ENCODE measurements at regions not wholly inside any gene's neighbourhood (a gene's known extent, or its start where the extent isn't known, plus 50 kb on each side); places are given as distances from the start of the nearest gene placed in this dataset.
"Not testable (repeated sequence)": the region's sequence is repeated elsewhere in the genome, so short reads cannot be mapped to it uniquely, and the experiment has no call there.

GRCh38 chr5:142405814-142406395 lies 81.1 kb upstream of the SPRY4 start:
- DNase-seq (ENCODE audit: low read depth in 2 of 2), result no peak

DNA sequence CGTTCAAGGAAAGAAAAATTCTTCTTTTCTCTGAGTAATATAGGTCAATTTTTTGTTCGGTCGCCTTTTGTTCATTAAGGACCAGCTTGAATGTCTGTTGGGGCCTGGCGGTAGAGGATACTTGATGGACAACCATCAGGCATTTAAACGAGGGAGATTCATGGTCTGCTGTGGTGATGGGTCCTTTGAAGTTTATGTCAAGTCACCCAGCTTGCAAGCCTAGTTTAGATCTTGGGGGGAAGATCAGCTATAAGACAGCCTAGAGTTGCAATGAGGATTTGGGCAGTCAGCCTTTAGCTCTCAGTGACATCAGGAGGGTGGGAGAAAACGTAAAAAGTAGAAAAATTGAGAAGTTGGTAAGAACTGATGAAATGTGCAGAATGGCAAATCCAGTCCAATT lies 80.2 kb upstream of the SPRY4 start:
- DNase-seq (ENCODE audit: low read depth in 2 of 2), result no peak

- DNase-seq (ENCODE audit: low read depth in 2 of 2), result no peak
These were observed 79.2 kb upstream of the SPRY4 start for GRCh38 chr5:142404046-142404477.

GRCh38 chr5:142403583-142403982 lies 78.8 kb upstream of the SPRY4 start:
- DNase-seq (ENCODE audit: low read depth in 2 of 2), result no peak

DNA sequence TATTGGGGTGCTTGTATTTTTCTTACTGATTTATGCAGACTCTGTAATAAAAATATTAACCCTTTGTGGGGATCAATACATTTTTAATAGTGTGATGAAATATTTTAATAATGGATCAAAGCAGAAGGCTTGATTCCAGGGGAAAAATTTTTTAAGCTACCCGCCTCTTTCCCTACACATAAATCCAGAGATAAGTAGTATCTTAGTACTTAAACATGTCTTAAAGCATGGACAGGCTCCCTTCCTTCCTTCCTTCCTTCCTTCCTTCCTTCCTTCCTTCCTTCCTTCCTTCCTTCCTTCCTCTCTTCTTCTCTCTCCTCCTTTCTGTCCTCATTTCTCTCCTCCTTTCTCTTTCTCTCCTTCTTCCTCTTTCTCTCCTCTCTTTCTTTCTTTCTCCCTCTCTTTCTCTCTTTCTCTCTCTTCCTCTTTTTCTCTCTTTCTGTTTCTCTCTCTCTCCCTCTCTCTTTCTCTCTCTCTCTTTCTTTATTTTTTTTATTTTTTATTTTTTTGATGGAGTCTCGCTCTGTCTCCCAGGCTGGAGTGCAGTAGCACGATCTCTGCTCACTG lies 78.0 kb upstream of the SPRY4 start:
- DNase-seq (ENCODE audit: low read depth in 2 of 2), result no peak

- DNase-seq (ENCODE audit: low read depth in 2 of 2), result no peak
These were observed 75.6 kb upstream of the SPRY4 start for GRCh38 chr5:142400415-142400814.

GRCh38 chr5:142399891-142400290 lies 75.1 kb upstream of the SPRY4 start:
- DNase-seq (ENCODE audit: low read depth in 2 of 2), result no peak

DNA sequence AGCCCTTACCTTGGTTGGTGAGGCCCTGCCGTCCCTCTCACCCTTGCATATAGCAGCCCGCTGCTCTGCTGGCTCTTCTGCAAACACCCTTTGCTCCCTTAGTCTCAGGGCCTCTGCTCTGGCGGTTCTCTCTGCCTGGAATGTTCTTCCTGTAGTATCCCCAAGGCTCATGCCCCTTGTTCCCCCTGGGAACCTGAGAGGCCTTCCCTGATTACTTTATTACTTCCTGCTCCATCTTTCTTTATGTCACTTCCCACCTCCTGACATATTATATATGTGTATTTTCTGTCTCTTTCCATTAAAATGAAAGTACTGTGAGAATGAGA lies 73.9 kb upstream of the SPRY4 start:
- no peak for DNase-seq (ENCODE audit: low read depth in 2 of 2)

- DNase-seq (ENCODE audit: low read depth in 2 of 2), result not testable (repeated sequence)
These were observed 73.3 kb upstream of the SPRY4 start for GRCh38 chr5:142398011-142398729.

DNA sequence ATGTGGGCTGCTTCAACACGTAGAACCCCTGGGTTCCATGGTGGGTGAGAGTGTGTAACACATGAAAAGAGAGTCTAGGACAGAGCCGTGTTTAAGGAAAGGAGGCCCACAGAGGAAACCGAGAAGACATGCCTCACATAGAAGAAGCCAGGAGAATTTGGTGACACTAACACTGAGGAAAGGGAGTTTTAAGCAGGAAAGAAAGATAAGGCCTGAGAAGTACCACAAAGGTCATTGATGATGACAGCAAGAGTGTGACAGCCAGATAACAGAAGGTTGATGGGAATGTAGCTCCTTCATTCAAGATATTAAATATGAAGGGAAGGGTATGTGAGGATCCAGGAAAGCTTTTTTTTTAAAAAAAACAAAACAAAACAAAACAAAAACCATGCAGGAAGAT lies 72.4 kb upstream of the SPRY4 start:
- no peak for DNase-seq (ENCODE audit: low read depth in 2 of 2)

DNA sequence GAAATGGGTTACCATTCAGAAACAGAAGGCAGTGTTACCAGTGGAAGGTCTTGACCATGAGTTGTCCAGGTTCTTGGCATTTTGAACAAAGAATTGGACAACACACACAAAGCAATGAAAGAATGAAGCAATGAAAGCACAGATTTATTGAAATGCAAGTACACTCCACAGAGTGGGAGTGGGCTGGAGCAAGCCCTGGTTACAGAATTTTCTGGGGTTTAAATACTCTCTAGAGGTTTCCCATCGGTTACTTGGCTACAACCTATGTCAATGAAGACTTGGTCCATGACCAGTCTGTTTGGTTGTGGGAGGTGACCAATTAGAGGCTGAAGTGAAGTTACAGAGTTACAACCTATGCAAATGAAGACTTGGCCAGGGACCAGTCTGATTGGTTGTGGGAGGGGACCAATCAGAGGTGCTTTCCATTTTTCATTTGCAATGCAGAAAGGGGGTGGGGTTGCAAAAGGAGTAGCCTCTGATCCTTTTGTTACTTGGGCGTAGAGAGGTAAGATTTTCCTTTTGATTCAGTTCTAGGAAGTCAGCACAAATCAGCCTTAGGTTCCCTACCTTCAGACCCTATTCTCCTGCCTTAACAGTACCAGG lies 71.7 kb upstream of the SPRY4 start:
- no peak for DNase-seq (ENCODE audit: low read depth in 2 of 2)

- no peak for DNase-seq (ENCODE audit: low read depth in 2 of 2)
These were observed 70.5 kb upstream of the SPRY4 start for GRCh38 chr5:142395334-142395733.

- DNase-seq (ENCODE audit: low read depth in 2 of 2), result no peak
These were observed 66.4 kb upstream of the SPRY4 start for GRCh38 chr5:142391058-142391845.

DNA sequence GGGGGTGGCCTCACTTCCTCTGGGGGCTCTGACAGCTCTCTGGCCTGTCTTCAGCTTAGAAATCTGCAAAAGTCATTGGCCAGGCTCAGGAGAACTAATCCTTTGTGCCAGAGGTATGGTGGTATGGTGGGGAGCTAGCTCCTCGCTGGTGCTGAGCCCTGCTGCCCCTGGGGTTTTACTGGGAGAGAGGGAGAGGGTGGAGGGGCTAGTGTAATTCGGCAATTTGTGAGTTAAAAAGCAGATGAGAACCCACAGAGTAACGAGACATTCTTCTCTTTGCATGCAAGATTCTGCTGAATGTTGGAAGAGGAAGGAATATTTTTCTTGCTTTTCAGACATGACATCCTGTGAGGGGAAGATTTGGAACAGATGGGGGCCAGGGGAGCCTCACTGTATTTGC lies 65.5 kb upstream of the SPRY4 start:
- DNase-seq (ENCODE audit: low read depth in 2 of 2), result no peak

DNA sequence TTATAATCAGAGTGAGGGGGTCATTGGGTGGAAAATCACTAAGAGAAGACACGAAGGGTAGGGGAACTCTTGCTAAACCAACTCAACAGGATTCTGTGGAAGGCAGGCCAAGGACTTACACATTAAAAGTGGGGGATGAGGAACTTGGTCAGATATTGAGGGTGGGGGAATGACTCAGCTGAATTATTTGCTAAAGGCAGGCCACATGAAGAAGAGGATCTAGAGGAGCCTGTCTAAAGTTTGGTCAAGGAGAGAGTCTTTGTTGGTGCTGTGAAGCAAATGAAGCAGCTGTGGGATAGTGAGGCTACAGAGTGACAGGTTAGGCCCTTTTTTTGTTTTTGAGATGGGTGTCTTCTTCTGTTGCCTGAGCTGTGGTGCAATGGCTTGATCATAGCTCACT lies 63.9 kb upstream of the SPRY4 start:
- DNase-seq (ENCODE audit: low read depth in 2 of 2), result no peak

- no peak for DNase-seq (ENCODE audit: low read depth in 2 of 2)
These were observed 62.3 kb upstream of the SPRY4 start for GRCh38 chr5:142387024-142387682.

DNA sequence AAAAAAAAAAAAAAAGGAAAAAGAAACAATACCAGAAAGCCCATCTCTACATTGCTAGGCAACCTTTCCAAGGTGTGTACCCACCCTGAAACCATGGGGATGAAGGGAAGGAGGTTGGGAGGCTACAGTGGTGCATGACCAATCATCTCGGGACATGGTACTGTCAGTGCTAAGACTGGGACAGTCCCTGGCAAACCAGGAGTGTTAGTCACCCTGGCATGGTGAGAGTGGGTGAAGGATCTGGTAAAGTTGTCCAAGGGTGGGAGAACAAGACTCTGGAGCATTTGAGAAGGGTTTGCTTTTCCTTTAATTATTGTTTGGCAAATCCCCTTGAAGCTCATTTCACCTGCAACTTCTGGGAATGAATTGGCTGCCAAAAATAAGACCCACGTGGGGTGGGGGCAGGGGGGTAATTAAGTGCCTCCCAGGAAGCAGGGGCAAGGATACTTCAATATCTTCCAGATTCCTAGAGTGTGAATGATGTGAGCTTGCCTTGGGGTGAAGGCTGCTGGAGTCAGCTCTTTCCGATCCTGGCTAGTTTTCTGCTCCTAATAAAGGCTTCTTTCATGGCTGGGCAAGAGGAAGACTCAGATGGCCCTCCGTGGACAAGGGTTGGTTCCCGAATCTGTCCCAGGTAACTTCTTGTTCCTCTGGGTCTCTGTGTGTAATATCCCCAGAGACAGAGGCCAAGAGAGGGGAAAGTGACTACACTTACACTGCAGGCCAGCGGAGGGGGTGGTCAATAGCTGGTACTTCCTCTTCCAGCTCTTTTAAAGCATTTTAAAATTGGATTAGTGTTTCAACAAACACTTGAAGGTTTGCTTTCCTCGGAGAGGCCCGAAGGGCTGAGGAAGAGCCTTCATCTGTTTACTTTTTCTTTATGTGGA lies 61.6 kb upstream of the SPRY4 start:
- DNase-seq (ENCODE audit: low read depth in 2 of 2), result no peak

GRCh38 chr5:142385194-142385593 lies 60.4 kb upstream of the SPRY4 start:
- DNase-seq (ENCODE audit: low read depth in 2 of 2), result no peak

DNA sequence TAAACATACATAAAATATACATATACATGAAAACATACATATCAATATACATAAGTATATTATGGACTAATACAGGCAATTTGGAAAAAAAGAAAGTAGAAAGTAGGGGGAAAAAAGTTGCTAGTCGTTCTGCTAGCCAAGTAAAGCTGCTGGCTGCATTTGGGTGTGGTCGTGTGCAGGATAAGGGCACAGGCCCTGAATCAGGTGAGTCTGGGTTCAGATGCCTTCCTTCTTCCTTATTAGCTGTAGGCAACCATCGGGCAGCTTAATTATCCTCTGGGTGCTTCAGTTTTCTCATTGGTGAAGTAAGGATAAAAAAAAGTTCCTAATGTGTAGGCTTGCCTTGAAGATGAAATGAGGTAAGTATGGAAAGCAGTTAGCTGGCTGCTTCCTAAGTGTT lies 59.2 kb upstream of the SPRY4 start:
- no peak for DNase-seq (ENCODE audit: low read depth in 2 of 2)

GRCh38 chr5:142382186-142382585 lies 57.4 kb upstream of the SPRY4 start:
- no peak for DNase-seq (ENCODE audit: low read depth in 2 of 2)

Data from activated CD8-positive, alpha-beta memory T cell treated with anti-CD3 and anti-CD28 coated beads for 4 hours (primary cell).